ENCODE measurements at regions not wholly inside any gene's neighbourhood (a gene's known extent, or its start where the extent isn't known, plus 50 kb on each side); places are given as distances from the start of the nearest gene placed in this dataset.
"Not testable (repeated sequence)": the region's sequence is repeated elsewhere in the genome, so short reads cannot be mapped to it uniquely, and the experiment has no call there.

DNA sequence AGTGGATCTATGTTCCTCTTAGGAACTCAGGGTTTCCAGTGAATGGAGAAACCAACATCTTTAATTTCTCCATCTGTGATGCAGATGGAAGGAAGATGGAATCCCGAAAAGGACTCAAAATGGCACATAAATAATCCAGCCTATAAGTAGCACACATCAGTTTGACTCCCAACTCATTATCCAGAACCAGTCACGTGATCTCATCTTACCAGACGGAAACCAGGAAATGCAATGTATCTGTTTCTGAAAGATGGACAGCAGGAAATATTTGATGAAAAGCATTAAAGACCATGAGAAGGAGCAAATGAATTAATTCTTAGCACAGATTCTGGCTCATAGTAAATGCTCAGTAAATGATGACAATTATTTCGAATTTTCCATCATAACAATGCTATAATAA is 443.1 kb upstream of the FMR1 start:
- Mint-ChIP-seq H3K4me1 (no peaks in the 10 kb centered on the region), H3K9me3 (no peaks in the 10 kb centered on the region), H3K27me3 (no peaks in the 10 kb centered on the region), H3K27ac (no peak overlapping the region), H3K4me3 (no peak overlapping the region)
- DNase-seq: no peak
- no peak for ATAC-seq

DNA sequence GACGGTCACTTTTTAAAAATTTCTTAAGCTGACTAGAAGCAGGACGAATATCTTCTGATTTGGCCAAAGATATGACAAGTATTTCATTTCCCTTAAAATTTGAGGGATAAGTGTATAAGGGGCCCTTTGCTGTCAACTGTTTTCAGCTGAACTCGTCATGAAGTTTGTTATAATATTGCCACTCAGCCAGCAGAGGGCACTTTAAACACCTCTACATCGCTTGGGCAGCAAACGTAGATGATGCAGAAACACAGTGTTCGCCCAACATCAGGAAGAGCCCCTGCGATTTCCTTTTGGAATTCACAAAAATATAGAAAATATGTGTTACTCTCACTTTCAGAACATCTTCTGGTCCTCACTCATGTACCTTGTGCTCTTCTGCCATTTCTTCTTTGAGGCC is 435.7 kb upstream of the FMR1 start:
- ATAC-seq: no peak
- H3K9me3 Mint-ChIP-seq: no peaks in the 10 kb centered on the region

DNA sequence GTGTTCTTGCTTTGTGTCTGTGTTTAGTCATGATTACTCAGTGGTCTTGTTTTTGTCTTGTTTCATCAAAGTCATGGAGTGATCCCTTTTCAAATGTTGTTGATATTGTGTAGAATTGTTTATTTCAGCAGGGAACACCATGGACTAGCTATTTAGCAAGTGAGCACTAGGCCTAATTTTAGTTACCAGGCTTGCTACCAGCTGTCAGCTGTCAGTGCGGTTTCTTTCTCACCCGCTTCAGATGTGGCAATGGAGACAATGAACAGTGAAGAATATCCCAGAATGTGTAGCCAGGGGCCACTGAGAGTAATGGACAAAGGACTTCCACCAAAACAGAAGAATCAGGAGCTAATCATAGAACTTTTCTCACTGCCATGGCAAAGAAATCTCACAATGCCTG is 432.8 kb upstream of the FMR1 start:
- ATAC-seq (no peak), DNase-seq (no peak)
- Mint-ChIP-seq H3K4me3 (no peak overlapping the region), H3K27me3 (no peaks in the 10 kb centered on the region), H3K4me1 (no peaks in the 10 kb centered on the region), H3K9me3 (peaks cover 0 to 7% of the 10 kb centered on the region in 2 donors), H3K27ac (no peak overlapping the region)

More for the DNA sequence above, 435.7 kb upstream of the FMR1 start:
- Mint-ChIP-seq H3K27ac (no peak overlapping the region), H3K4me1 (no peaks in the 10 kb centered on the region), H3K4me3 (no peak overlapping the region), H3K27me3 (no peaks in the 10 kb centered on the region)
- no peak for DNase-seq

DNA sequence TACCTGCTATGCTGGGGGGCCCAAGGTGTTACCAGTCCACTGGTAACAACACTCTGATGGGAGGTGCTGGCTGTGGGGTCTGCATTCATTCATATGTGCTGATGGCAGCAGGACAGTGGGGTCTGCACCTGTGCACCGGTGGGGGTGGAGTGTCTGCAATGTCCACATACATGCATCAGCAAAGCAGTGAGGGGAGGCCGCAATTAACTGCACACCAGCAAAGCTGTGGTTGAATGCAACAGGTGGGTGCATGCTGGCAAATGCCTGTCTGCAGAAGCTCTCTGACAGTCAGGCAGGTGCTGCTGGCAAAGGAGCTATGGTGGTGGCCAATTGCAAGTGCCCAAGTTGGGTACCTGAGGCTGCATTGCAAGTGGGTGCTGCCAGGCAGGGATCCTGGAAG is 426.5 kb upstream of the FMR1 start:
- no peak for ATAC-seq

DNA sequence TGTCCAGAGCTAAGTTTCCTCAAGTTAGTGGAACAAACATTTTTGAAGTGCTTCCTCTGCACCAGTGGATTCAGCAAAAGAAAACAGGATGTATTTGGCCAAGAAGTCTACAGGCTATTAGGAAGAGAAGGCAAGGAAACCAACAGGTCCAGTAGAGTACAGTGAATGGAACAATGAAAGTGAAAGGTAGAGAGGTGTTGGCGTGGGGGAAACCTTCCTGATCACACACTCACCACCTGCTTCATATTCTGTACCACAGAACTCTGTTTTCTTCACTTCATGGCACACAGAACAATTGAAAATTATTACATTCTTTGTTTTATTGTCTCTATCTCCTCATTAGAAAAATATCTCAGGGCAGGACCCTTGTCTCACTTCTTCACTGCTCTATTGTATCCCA is 417.4 kb upstream of the FMR1 start:
- no peaks in the 10 kb centered on the region for H3K4me1 Mint-ChIP-seq
- ATAC-seq (no peak), DNase-seq (no peak)
- H3K27ac Mint-ChIP-seq: no peak overlapping the region
- no peaks in the 10 kb centered on the region for H3K27me3 Mint-ChIP-seq
- H3K4me3 Mint-ChIP-seq: no peak overlapping the region
- H3K9me3 Mint-ChIP-seq: peaks cover 0 to 5% of the 10 kb centered on the region in 2 donors

More for the DNA sequence above, 426.5 kb upstream of the FMR1 start:
- no peaks in the 10 kb centered on the region for H3K4me1 Mint-ChIP-seq
- DNase-seq: no peak
- peaks cover 0 to 7% of the 10 kb centered on the region in 2 donors for H3K9me3 Mint-ChIP-seq
- no peak overlapping the region for H3K4me3 Mint-ChIP-seq
- no peaks in the 10 kb centered on the region for H3K27me3 Mint-ChIP-seq
- H3K27ac Mint-ChIP-seq: no peak overlapping the region

DNA sequence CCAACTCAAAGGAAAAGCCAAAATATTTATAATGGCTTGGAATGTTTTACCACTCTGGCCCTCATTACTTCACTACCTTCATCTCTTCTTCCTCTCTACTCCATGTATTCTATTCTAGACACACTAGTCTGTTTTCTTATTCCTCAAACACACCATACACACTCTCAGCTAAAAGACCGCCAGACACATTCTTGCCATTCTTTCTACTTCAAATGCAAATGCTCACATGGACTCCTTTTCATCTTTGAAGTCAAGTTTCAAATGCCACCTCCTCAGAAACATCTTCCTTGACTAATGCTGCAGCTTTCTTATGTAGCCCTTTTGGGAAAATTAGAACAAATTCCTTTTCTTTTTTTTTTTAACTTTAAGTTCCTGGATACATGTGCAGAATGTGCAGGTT is 412.9 kb upstream of the FMR1 start:
- no peaks in the 10 kb centered on the region for H3K4me1 Mint-ChIP-seq
- no peak for ATAC-seq
- H3K9me3 Mint-ChIP-seq: peaks cover 0 to 5% of the 10 kb centered on the region in 2 donors
- no peaks in the 10 kb centered on the region for H3K27me3 Mint-ChIP-seq
- no peak overlapping the region for H3K27ac Mint-ChIP-seq
- no peak for DNase-seq
- no peak overlapping the region for H3K4me3 Mint-ChIP-seq

DNA sequence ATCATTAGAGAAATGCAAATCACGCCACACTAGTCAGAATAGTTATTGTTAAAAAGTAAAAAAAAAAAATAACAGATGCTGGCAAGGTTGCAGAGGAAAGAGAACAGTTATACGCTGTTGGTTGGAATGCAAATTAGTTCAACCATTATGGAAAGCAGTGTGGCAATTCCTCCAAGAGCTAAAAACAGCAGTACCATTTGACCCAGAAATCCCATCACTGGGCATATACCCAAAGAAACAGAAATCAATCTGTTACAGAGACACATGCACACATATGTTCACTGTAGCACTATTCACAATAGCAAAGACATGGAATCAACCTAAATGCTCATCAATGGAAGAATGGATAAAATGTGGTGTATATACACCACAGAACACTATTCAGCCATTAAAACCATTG is 388.7 kb upstream of the FMR1 start:
- no peak for DNase-seq
- no peaks in the 10 kb centered on the region for H3K27me3 Mint-ChIP-seq
- H3K27ac Mint-ChIP-seq: no peak overlapping the region
- ATAC-seq: no peak
- no peak overlapping the region for H3K4me3 Mint-ChIP-seq
- peaks cover 3 to 5% of the 10 kb centered on the region in 2 donors for H3K9me3 Mint-ChIP-seq
- no peaks in the 10 kb centered on the region for H3K4me1 Mint-ChIP-seq

DNA sequence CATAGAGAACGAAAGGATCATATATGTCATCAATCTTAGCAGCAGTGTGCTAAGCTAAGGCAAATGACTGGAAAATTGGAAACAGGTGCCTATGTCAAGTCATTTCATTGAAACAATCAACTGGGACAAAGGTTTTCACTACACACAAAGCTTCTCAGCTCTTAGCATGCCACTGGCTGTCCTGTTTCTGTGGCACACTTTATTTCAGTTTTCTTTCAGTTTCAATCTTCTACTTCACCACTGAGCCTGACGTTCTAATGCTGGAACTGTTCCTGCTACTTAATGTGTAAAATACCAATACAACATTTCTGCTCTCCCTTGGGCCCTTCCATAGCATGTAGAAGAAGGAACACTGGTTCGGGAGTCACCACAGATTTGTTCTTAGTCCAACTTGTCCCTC is 378.3 kb upstream of the FMR1 start:
- ATAC-seq: no peak
- no peaks in the 10 kb centered on the region for H3K27me3 Mint-ChIP-seq
- no peak overlapping the region for H3K4me3 Mint-ChIP-seq
- H3K27ac Mint-ChIP-seq: no peak overlapping the region
- DNase-seq: no peak
- H3K4me1 Mint-ChIP-seq: no peaks in the 10 kb centered on the region
- H3K9me3 Mint-ChIP-seq: no peaks in the 10 kb centered on the region

DNA sequence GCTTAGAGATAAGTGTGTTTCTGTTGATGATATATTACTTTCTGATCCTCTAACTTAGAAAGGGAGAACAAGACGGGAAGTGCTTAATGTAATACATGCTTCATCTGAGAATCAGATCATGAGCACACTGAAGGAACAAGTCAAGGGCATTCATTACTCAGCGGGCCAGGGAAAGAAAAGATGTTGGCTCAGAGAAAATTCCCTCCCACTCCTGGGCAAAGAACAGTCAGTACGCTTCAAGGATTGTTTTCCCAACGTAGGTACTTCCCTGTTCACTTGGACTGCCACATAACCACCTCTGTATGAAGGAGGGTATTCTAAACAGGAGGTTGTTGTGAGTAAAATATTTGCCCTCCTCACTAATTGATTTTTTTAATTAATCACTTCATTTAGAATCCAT is 374.5 kb upstream of the FMR1 start:
- no peak for ATAC-seq
- no peak for DNase-seq
- Mint-ChIP-seq H3K4me3 (no peak overlapping the region), H3K4me1 (no peaks in the 10 kb centered on the region), H3K27me3 (no peaks in the 10 kb centered on the region), H3K27ac (no peak overlapping the region), H3K9me3 (no peaks in the 10 kb centered on the region)

DNA sequence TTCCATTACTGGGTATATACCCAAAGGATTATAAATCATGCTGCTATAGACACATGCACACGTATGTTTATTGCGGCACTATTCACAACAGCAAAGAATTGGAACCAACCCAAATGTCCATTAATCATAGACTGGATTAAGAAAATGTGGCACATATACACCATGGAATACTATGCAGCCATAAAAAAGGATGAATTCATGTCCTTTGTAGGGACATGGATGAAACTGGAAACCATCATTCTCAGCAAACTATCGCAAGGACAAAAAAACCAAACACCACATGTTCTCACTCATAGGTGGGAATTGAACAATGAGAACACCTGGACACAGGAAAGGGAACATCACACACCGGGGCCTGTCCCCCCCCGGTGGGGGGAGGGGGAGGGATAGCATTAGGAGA is 363.7 kb upstream of the FMR1 start:
- not testable (repeated sequence) for H3K4me3 Mint-ChIP-seq, ATAC-seq, H3K27me3 Mint-ChIP-seq, DNase-seq, H3K9me3 Mint-ChIP-seq, H3K4me1 Mint-ChIP-seq, H3K27ac Mint-ChIP-seq

DNA sequence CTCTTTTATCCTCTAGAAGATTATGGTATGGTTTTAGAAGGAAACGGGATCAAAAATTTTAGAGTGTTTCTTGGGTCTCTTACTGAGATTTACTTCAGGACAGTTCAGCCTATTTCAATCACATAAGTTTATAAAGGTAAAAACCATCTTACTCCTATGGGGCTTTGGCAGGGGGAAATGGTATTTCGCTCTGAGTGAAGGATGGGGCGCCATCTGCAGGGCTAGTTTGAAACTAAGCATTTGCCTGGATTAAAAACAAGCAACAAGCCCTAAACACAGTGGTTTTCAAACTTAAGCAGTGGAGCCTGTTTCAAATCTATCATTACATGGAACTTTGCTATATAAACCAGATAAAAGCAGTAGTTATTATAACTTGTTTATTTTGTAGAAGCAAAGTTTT is 361.5 kb upstream of the FMR1 start:
- Mint-ChIP-seq H3K27ac (no peak overlapping the region), H3K4me3 (no peak overlapping the region), H3K9me3 (no peaks in the 10 kb centered on the region), H3K27me3 (no peaks in the 10 kb centered on the region), H3K4me1 (no peaks in the 10 kb centered on the region)
- ATAC-seq (no peak), DNase-seq (peak in 1 of 2 donors; percentile 0)

DNA sequence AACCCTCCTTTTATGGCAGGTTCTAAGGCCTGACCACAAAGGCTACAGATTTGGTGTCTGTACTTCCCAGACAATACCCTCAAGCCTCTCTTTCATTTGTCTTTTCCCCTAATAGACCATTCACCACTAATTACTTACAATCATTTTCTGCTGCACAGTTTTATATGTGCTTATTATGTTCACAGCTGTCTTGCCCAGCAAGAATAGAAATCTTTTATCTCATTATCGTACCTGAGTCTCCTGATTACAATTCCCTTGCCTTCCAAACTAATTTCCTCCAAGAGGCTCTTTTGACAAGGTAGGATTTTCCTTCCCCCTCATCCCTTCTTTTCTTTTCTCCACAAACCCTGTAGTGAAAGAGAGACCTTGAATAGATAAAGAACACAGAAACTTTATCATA is 352.5 kb upstream of the FMR1 start:
- no peaks in the 10 kb centered on the region for H3K4me1 Mint-ChIP-seq
- no peak for ATAC-seq
- DNase-seq: no peak
- H3K4me3 Mint-ChIP-seq: no peak overlapping the region
- no peaks in the 10 kb centered on the region for H3K27me3 Mint-ChIP-seq
- no peak overlapping the region for H3K27ac Mint-ChIP-seq
- H3K9me3 Mint-ChIP-seq: no peaks in the 10 kb centered on the region

DNA sequence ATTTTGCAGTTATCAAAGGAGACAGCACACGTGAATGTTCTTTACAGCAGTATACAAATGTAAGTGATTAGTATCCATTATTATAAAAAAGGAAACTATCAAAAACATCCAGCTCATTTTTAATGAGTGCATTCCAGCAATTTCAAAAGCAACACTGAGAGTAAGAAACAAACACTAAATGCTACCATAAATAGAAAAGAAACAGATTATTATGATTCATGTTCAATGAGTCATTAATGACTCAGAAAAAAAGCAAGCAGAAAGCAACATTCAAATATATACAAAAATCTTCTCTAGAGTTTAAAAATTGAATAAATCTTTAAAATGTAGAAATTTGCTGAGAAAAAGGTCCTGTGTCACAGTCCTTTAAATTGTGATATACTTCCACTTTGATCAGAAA is 346.5 kb upstream of the FMR1 start:
- Mint-ChIP-seq H3K4me3 (no peak overlapping the region), H3K27ac (no peak overlapping the region), H3K9me3 (no peaks in the 10 kb centered on the region), H3K27me3 (no peaks in the 10 kb centered on the region), H3K4me1 (no peaks in the 10 kb centered on the region)
- no peak for DNase-seq
- ATAC-seq: no peak

DNA sequence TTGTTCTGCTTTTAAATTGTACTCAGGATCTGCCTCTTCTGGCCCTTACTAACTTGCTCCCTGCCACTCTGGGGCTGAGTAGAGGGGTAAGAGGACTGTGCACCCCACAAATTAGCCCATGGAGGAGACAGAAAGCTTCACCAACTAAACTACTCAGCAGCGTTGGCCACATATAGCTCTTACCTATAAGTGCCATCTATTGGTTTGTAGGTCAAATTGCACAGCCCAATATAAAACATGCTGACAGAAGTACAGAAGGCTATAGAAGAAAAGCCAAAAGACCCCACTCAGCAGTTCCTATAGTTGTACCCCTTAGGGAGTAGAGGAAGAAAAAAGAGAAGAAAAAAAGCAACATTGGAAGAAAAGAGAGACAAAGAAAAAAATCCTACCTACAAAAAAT is 341.2 kb upstream of the FMR1 start:
- H3K27ac Mint-ChIP-seq: no peak overlapping the region
- ATAC-seq (no peak), DNase-seq (no peak)
- no peaks in the 10 kb centered on the region for H3K27me3 Mint-ChIP-seq
- H3K4me1 Mint-ChIP-seq: no peaks in the 10 kb centered on the region
- peaks cover 0 to 4% of the 10 kb centered on the region in 2 donors for H3K9me3 Mint-ChIP-seq
- H3K4me3 Mint-ChIP-seq: no peak overlapping the region

DNA sequence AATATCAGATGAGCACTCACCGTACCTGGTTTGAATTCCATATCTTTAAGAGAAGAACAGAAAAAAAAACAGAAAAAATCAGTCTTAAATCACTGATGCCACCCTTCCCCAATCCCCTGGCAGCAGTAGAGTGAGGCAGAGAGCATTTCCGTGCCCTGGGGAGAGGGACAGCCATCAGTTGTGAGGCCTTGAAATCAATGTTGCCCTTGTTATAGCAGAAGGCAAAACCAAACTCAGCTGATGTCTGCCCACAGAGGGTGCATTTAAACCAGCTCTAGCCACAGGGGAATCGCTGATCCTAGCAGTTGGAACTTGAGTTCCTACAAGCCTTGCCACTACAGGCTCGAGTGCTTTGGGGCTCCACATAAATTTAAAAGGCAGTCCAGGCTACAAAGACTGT is 338.5 kb upstream of the FMR1 start:
- no peak overlapping the region for H3K4me3 Mint-ChIP-seq
- peaks cover 0 to 4% of the 10 kb centered on the region in 2 donors for H3K9me3 Mint-ChIP-seq
- DNase-seq: no peak
- H3K27me3 Mint-ChIP-seq: no peaks in the 10 kb centered on the region
- no peak overlapping the region for H3K27ac Mint-ChIP-seq
- H3K4me1 Mint-ChIP-seq: no peaks in the 10 kb centered on the region
- ATAC-seq: no peak

DNA sequence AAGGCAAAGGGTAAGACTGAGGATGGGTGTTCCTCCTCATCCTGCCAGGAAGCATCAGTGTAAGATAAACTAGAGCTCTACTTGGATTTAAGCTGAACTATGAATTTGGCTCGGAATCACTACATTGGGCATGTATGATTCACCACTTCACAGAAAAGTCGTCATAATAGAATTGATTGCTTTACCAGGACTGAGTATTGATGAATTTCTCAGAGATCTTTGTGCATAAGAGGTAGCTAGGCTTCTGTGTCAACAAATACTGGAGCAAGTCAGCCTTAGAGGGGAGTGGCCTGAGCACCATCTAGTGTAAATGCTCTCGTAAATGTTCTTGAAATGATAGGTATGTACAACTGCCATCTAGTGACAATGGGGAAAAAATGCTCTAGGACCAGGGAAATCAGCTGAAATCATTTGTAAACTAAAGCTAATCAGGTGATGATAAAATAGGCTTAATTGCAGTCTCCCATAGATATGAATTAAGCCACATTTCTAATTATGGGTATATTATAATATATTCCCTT is 309.5 kb upstream of the FMR1 start:
- H3K4me3 Mint-ChIP-seq: no peak overlapping the region
- no peaks in the 10 kb centered on the region for H3K4me1 Mint-ChIP-seq
- DNase-seq: no peak
- no peaks in the 10 kb centered on the region for H3K27me3 Mint-ChIP-seq
- H3K9me3 Mint-ChIP-seq: no peaks in the 10 kb centered on the region
- ATAC-seq: no peak
- no peak overlapping the region for H3K27ac Mint-ChIP-seq

DNA sequence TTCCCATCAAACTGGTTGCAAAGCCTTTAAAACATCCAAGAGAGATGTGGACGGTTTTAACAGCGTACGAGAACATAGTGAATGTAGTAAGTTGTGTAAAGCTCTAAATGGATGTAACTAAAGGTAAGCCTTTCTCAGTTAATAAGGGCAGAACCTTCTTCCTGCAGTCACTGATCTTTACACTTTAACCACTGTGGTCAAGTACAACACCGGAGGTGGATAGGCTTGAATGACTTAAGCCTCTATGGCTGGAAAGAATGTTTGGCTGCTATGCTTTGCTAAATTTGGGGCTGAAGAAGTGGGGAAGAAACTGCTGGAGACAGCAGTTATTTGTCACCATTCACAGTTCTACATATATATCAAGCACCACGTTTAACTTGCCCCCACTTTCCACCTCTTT is 285.1 kb upstream of the FMR1 start:
- H3K27ac Mint-ChIP-seq: no peak overlapping the region
- DNase-seq (no peak), ATAC-seq (no peak)
- no peaks in the 10 kb centered on the region for H3K27me3 Mint-ChIP-seq
- no peak overlapping the region for H3K4me3 Mint-ChIP-seq
- no peaks in the 10 kb centered on the region for H3K4me1 Mint-ChIP-seq
- H3K9me3 Mint-ChIP-seq: no peaks in the 10 kb centered on the region

All from stimulated activated naive CD8-positive, alpha-beta T cell treated with anti-CD3 and anti-CD28 coated beads, Interleukin-15, amount 100 ng/mL, for 72 hours (primary cell).